Upper lobe of left lung (tissue), 6 donors: ENCODE measurements at regions not wholly inside any gene's neighbourhood (a gene's known extent, or its start where the extent isn't known, plus 50 kb on each side); places are given as distances from the start of the nearest gene placed in this dataset.

Experiments
- ATAC-seq, 2 donors: fragments of 200-7000 bp; cut with Tn5 transposase; one replicate each; pipeline ENCODE4 v1.9.1; 2022; ENCODE audit warnings: mild to moderate bottlenecking in 2 of 2, moderate library complexity in 2 of 2; ENCODE audit not compliant: low FRiP score in 2 of 2
- DNase-seq, 2 donors: peaks; one replicate each; pipeline ENCODE4 v3.0.0-alpha.2; 2019 to 2020
- H3K27ac ChIP-seq, 4 donors: fragments of 200-600 bp; sonication (generic); one replicate each; pipeline ENCODE4 v1.5.1; 2016 to 2019
- H3K27me3 ChIP-seq, 4 donors: fragments of 200-600 bp; sonication (generic); one replicate each; pipeline ENCODE4 v1.5.1; 2017 to 2019
- H3K36me3 ChIP-seq, 4 donors: fragments of 200-600 bp; sonication (generic); one replicate each; pipeline ENCODE4 v1.5.1; 2016 to 2019
- H3K4me1 ChIP-seq, 4 donors: fragments of 200-600 bp; sonication (generic); one replicate each; pipeline ENCODE4 v1.5.1; 2018 to 2019
- H3K4me3 ChIP-seq, 4 donors: fragments of 200-600 bp; sonication (generic); one replicate each; pipeline ENCODE4 v1.5.1; 2017 to 2019; ENCODE audit warnings: mild to moderate bottlenecking in 2 of 4, moderate library complexity in 1 of 4
- H3K9me3 ChIP-seq, 4 donors: fragments of 200-600 bp; sonication (generic); one replicate each; pipeline ENCODE4 v1.5.1; 2018 to 2019
- EP300 ChIP-seq, 4 donors: sonication (generic); formaldehyde crosslinking; IDR thresholded peaks; one replicate each; pipeline ENCODE4 v1.5.1; 2017; ENCODE audit warnings: antibody characterized with exemption in 4 of 4, control low read depth in 2 of 4
- POLR2A ChIP-seq, 4 donors: fragments of 450-650 bp; IDR thresholded peaks; one replicate each; pipeline ENCODE4 v1.5.1; 2016 to 2017; ENCODE audit warnings: antibody characterized with exemption in 4 of 4, mild to moderate bottlenecking in 2 of 4
- POLR2AphosphoS5 ChIP-seq, 2 donors: sonication (generic); formaldehyde crosslinking; IDR thresholded peaks; one replicate each; pipeline ENCODE4 v1.5.1; 2017; ENCODE audit warnings: antibody characterized with exemption in 2 of 2
- WGBS, 2 donors: methylation state at CpG; one replicate each; pipeline ENCODE4 v1.1.5; 2017 to 2018; 5-methylcytosine and 5-hydroxymethylcytosine counted together
- TF ChIP-seq, protein P1 (sequence below), 6 experiments: fragments of 450-650 bp in 4 of 6; fragments of 200-600 bp in 2 of 6; sonication (generic) in 2 of 6; IDR thresholded peaks; one replicate each; pipeline ENCODE4 v1.5.1; 2016 to 2019; ENCODE audit warnings: antibody characterized with exemption in 6 of 6
- donor health status: DM: no; HTN: no; CAD: no; lungs with moderate emphysema.
- donor health status: DM: no; HTN: yes; CAD: no; lungs with severe emphysema.

DNA sequence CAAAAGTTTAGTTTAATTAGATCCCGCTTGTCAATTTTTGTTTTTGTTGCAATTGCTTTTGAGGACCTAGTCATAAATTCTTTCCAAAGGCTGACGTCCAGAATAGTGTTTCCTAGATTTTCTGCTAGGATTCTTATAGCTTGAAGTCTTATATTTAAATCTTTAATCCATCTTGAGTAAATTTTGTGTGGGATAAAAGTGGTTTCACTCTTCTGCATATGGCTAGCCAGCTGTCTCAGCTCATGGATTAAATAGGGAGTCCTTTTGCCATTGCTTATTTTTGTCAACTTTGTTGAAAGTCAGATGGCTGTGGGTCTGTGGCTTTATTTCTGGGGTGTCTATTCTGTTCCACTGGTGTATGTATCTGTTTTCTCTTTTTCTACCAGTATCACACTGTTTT, 801.3 kb upstream of the ADGRL4 start:
- H3K9me3 ChIP-seq = no peaks in the 10 kb centered on the region
- no peak for ATAC-seq
- no peaks in the 10 kb centered on the region for H3K36me3 ChIP-seq
- H3K4me1 ChIP-seq = no peaks in the 10 kb centered on the region
- TF ChIP-seq POLR2AphosphoS5 (IDR thresholded peaks at IDR 0.05) (no peak), EP300 (IDR thresholded peaks at IDR 0.05) (no peak), POLR2A (IDR thresholded peaks at IDR 0.05) (no peak)
- TF ChIP-seq, protein P1, sequence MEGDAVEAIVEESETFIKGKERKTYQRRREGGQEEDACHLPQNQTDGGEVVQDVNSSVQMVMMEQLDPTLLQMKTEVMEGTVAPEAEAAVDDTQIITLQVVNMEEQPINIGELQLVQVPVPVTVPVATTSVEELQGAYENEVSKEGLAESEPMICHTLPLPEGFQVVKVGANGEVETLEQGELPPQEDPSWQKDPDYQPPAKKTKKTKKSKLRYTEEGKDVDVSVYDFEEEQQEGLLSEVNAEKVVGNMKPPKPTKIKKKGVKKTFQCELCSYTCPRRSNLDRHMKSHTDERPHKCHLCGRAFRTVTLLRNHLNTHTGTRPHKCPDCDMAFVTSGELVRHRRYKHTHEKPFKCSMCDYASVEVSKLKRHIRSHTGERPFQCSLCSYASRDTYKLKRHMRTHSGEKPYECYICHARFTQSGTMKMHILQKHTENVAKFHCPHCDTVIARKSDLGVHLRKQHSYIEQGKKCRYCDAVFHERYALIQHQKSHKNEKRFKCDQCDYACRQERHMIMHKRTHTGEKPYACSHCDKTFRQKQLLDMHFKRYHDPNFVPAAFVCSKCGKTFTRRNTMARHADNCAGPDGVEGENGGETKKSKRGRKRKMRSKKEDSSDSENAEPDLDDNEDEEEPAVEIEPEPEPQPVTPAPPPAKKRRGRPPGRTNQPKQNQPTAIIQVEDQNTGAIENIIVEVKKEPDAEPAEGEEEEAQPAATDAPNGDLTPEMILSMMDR (IDR thresholded peaks at IDR 0.05) = no peak
- no peak overlapping the region for H3K27ac ChIP-seq
- WGBS, 2 donors = 75 to 82% methylated on average over 2 of the region's 2 CpGs
- DNase-seq = no peak
- H3K4me3 ChIP-seq = no peak overlapping the region
- no peaks in the 10 kb centered on the region for H3K27me3 ChIP-seq

DNA sequence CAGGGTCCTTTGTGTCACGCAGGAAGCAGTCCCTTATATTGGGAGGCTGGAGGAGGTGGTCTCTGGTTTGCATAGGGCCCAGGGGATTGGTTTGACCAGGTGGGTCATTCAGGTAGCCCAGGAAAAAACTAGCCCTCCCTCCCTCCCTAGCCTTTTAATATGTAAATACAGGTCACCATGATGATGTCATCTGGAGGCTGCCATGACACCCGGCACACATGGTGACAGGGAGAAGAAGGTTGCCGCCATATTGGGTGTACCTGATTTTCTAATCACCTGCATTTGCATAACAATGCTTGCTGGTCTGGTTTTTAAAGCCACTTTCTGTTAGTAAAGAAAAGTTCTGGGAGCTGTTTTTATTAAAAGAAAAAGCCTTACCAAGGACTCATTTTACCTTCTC, 791.0 kb upstream of the ADGRL4 start:
- no peak overlapping the region for H3K27ac ChIP-seq
- no peak overlapping the region for H3K4me3 ChIP-seq
- DNase-seq (no peak), ATAC-seq (no peak)
- no peaks in the 10 kb centered on the region for H3K4me1 ChIP-seq
- no peaks in the 10 kb centered on the region for H3K36me3 ChIP-seq
- no peaks in the 10 kb centered on the region for H3K27me3 ChIP-seq
- peaks cover 0 to 9% (median 6%) of the 10 kb centered on the region in 4 donors for H3K9me3 ChIP-seq
- TF ChIP-seq, protein P1 (IDR thresholded peaks at IDR 0.05) = no peak
- TF ChIP-seq POLR2AphosphoS5 (IDR thresholded peaks at IDR 0.05) = no peak
- TF ChIP-seq EP300 (IDR thresholded peaks at IDR 0.05) = no peak
- no peak for TF ChIP-seq POLR2A (IDR thresholded peaks at IDR 0.05)
- 92 to 96% methylated on average over 3 of the region's 3 CpGs for WGBS, 2 donors

DNA sequence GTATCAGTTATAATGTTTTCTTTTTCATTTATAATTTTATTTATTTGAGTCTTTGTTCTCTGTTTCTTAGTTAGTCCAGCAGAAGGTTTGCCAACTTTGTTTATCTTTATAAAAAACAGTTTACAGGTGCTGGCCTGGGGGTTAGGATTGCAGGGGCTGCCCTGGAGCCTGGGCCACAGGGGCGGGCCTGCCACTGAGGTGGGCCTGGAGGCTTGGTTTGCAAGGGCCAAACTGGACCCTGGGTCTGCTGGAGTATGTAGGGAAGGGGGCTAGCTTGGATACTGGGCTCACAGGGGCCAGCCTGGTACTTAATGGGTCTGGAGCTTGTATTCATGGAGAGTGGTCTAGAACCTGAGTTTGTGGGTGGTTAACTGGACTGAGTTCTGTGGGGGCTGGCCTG, 789.9 kb upstream of the ADGRL4 start:
- no peak for ATAC-seq
- no peaks in the 10 kb centered on the region for H3K36me3 ChIP-seq
- H3K9me3 ChIP-seq = peaks cover 0 to 9% (median 6%) of the 10 kb centered on the region in 4 donors
- H3K27me3 ChIP-seq = no peaks in the 10 kb centered on the region
- H3K4me1 ChIP-seq = no peaks in the 10 kb centered on the region
- peak in 1 of 2 donors; percentile 29 for DNase-seq
- H3K4me3 ChIP-seq = no peak overlapping the region
- TF ChIP-seq EP300 (IDR thresholded peaks at IDR 0.05) = no peak
- TF ChIP-seq, protein P1 (IDR thresholded peaks at IDR 0.05) = no peak
- no peak for TF ChIP-seq POLR2A (IDR thresholded peaks at IDR 0.05)
- TF ChIP-seq POLR2AphosphoS5 (IDR thresholded peaks at IDR 0.05) = no peak
- H3K27ac ChIP-seq = no peak overlapping the region
- WGBS, 2 donors = 24 to 90% methylated on average over 1 of the region's 1 CpG

DNA sequence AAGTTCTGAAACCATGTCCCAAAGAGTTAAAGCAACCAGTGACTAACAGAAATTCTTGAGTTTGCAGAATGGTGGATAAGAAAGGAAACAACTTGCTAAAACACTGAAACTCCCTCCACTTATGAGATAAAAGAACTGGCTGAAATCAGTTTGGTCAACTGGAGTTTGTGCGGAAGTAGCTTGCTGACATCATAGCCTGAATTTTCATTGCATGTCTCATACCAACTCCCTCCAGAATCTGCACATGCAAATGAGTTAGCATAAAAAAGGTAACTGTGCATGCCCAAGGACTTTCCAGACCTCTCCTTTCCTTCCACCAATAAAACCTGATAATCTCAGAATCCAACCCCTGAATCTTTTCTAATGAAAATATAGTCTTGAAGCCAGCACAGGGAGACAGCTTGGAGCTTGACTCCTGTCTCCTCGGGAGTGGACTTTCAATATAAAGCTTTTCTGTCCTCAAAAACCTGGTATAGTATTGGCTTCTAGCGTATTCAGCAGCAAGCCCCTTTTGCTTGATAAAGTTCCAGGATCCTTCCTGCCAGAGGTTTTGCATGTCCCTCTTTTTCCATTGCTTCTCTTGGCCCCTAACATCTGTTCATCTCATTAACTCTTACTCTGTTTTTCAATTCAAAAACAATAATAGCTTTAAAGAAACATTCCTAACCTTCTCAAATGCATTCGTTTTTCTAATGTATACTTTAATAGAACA, 785.8 kb upstream of the ADGRL4 start:
- Histone ChIP-seq H3K27me3 (no peaks in the 10 kb centered on the region), H3K4me3 (no peak overlapping the region), H3K4me1 (no peaks in the 10 kb centered on the region), H3K9me3 (peaks cover 0 to 9% (median 6%) of the 10 kb centered on the region in 4 donors), H3K27ac (no peak overlapping the region), H3K36me3 (no peaks in the 10 kb centered on the region)
- no peak for ATAC-seq
- WGBS, 2 donors = 48 to 58% methylated on average over 4 of the region's 4 CpGs
- TF ChIP-seq POLR2A (IDR thresholded peaks at IDR 0.05) (no peak), POLR2AphosphoS5 (IDR thresholded peaks at IDR 0.05) (no peak), EP300 (IDR thresholded peaks at IDR 0.05) (no peak)
- TF ChIP-seq, protein P1 (IDR thresholded peaks at IDR 0.05) = no peak
- no peak for DNase-seq
